HepG2 (cell line): ENCODE measurements at regions not wholly inside any gene's neighbourhood (a gene's known extent, or its start where the extent isn't known, plus 50 kb on each side); places are given as distances from the start of the nearest gene placed in this dataset.

Experiments
- GABPA ChIP-seq, 2 experiments: IDR thresholded peaks; 2 replicates each; pipeline ENCODE4 v1.6.1; 2011 to 2016; ENCODE audit warnings: low read depth in 2 of 2, low read length in 1 of 2, missing biosample characterization in 1 of 2, missing genetic modification characterization in 1 of 2
- ZFX ChIP-seq: sonication (generic); formaldehyde crosslinking; IDR thresholded peaks from 2 replicates; pipeline ENCODE4 v1.4.0; 2020; ENCODE audit warnings: mild to moderate bottlenecking, low read depth, missing genetic modification reagents, moderate library complexity
- ZNF274 ChIP-seq: sonication (generic); formaldehyde crosslinking; IDR thresholded peaks from 2 replicates; pipeline ENCODE4 v1.5.1; 2020; ENCODE audit warnings: mild to moderate bottlenecking, missing genetic modification reagents
- TF ChIP-seq, protein P1 (sequence below): sonication (generic); formaldehyde crosslinking; IDR thresholded peaks from 2 replicates; pipeline ENCODE4 v1.4.0; 2020; ENCODE audit warnings: missing genetic modification reagents, mild to moderate bottlenecking, borderline replicate concordance

DNA sequence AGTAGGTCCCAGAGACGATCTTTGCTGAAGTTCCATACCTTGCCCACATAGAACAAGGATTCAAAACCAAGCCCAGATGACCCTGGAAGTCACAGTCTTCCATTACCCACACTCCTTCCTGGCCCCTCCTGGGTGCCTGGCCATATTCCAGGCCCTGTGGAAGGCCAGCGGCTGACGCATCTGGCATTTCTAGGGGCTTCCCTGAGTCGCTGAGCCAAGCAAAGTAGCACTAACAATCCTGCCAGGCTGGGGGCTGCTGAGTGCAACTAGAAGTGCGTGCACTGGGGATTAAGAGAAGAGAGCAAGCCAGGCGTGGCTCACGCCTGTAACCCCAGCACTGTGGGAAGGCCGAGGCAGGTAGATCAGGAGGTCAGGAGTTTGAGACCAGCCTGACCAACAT, 175.2 kb upstream of the CPEB2 start:
- TF ChIP-seq GABPA (IDR thresholded peaks at IDR 0.05; ENCODE audit: low read depth, low read length) (no peak), GABPA (CRISPR knock-in tag; IDR thresholded peaks at IDR 0.05; ENCODE audit: low read depth) (no peak), ZNF274 (CRISPR knock-in tag) (no peak), ZFX (CRISPR knock-in tag) (no peak)
- TF ChIP-seq, protein P1, sequence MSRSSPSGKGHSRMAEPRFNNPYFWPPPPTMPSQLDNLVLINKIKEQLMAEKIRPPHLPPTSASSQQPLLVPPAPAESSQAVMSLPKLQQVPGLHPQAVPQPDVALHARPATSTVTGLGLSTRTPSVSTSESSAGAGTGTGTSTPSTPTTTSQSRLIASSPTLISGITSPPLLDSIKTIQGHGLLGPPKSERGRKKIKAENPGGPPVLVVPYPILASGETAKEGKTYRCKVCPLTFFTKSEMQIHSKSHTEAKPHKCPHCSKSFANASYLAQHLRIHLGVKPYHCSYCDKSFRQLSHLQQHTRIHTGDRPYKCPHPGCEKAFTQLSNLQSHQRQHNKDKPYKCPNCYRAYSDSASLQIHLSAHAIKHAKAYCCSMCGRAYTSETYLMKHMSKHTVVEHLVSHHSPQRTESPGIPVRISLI (CRISPR knock-in tag): no peak
